Memory B cell (primary cell): ENCODE measurements at regions not wholly inside any gene's neighbourhood (a gene's known extent, or its start where the extent isn't known, plus 50 kb on each side); places are given as distances from the start of the nearest gene placed in this dataset.
A peak's percentile ranks its signal among the peaks of the same experiment; 100 is the strongest.

ENCODE experiments used
- ATAC-seq: fragments of 150-1000 bp; cut with Tn5 transposase; 2 replicates; pipeline ENCODE4 v1.10.0; 2021; ENCODE audit warnings: low read depth, mild to moderate bottlenecking, moderate library complexity
- DNase-seq, 2 donors: peaks; one replicate each; pipeline ENCODE4 v3.0.0; 2022; ENCODE audit warnings: low spot score in 2 of 2
- H3K27ac Mint-ChIP-seq: one replicate; pipeline ENCODE4 v1.8.0; 2022; ENCODE audit warnings: mild to moderate bottlenecking, moderate library complexity, mixed read lengths
- H3K27me3 Mint-ChIP-seq: one replicate; pipeline ENCODE4 v1.8.0; 2022; ENCODE audit warnings: mixed read lengths
- H3K36me3 Mint-ChIP-seq: one replicate; pipeline ENCODE4 v1.8.0; 2022; ENCODE audit warnings: mild to moderate bottlenecking, mixed read lengths
- H3K4me1 Mint-ChIP-seq: one replicate; pipeline ENCODE4 v1.8.0; 2022; ENCODE audit warnings: mixed read lengths
- H3K4me3 Mint-ChIP-seq: one replicate; pipeline ENCODE4 v1.8.0; 2022; ENCODE audit warnings: mild to moderate bottlenecking, moderate library complexity, mixed read lengths
- H3K9me3 Mint-ChIP-seq: one replicate; pipeline ENCODE4 v1.8.0; 2022; ENCODE audit warnings: mixed read lengths

- Mint-ChIP-seq H3K36me3 (peaks cover 2% of the 10 kb centered on the region), H3K27me3 (peaks cover 2% of the 10 kb centered on the region), H3K4me1 (peaks cover 3% of the 10 kb centered on the region), H3K27ac (no peak overlapping the region), H3K9me3 (peaks cover 7% of the 10 kb centered on the region), H3K4me3 (no peak overlapping the region)
- DNase-seq, result no peak
- ATAC-seq, result no peak
These were observed 102.1 kb upstream of the SIAH1 start for GRCh38 chr16:48487287-48487686.

- peaks cover under 1% of the 10 kb centered on the region for H3K4me1 Mint-ChIP-seq
- H3K9me3 Mint-ChIP-seq, result peaks cover under 1% of the 10 kb centered on the region
- H3K27me3 Mint-ChIP-seq, result peaks cover 3% of the 10 kb centered on the region
- H3K4me3 Mint-ChIP-seq, result no peak overlapping the region
- no peaks in the 10 kb centered on the region for H3K36me3 Mint-ChIP-seq
- ATAC-seq (no peak), DNase-seq (no peak)
- H3K27ac Mint-ChIP-seq, result no peak overlapping the region
These were observed 96.6 kb upstream of the SIAH1 start for GRCh38 chr16:48481772-48482171.

- H3K9me3 Mint-ChIP-seq, result no peaks in the 10 kb centered on the region
- H3K27me3 Mint-ChIP-seq, result peaks cover 3% of the 10 kb centered on the region
- DNase-seq, result no peak
- ATAC-seq, result no peak
- H3K36me3 Mint-ChIP-seq, result no peaks in the 10 kb centered on the region
- H3K4me3 Mint-ChIP-seq, result no peak overlapping the region
- H3K4me1 Mint-ChIP-seq, result no peaks in the 10 kb centered on the region
- no peak overlapping the region for H3K27ac Mint-ChIP-seq
These were observed 96.0 kb upstream of the SIAH1 start for GRCh38 chr16:48481211-48481610.

GRCh38 chr16:48479955-48480354, 94.7 kb upstream of the SIAH1 start:
- no peak for DNase-seq

GRCh38 chr16:48479329-48479728, 94.1 kb upstream of the SIAH1 start:
- H3K27me3 Mint-ChIP-seq, result peaks cover 3% of the 10 kb centered on the region
- no peak overlapping the region for H3K4me3 Mint-ChIP-seq
- ATAC-seq, result no peak
- H3K36me3 Mint-ChIP-seq, result no peaks in the 10 kb centered on the region
- no peak for DNase-seq
- H3K9me3 Mint-ChIP-seq, result no peaks in the 10 kb centered on the region
- H3K4me1 Mint-ChIP-seq, result no peaks in the 10 kb centered on the region
- no peak overlapping the region for H3K27ac Mint-ChIP-seq

More at GRCh38 chr16:48479955-48480354, 94.7 kb upstream of the SIAH1 start:
- no peaks in the 10 kb centered on the region for H3K4me1 Mint-ChIP-seq
- H3K27ac Mint-ChIP-seq, result no peak overlapping the region
- no peaks in the 10 kb centered on the region for H3K36me3 Mint-ChIP-seq
- no peak for ATAC-seq
- H3K9me3 Mint-ChIP-seq, result no peaks in the 10 kb centered on the region
- peaks cover 3% of the 10 kb centered on the region for H3K27me3 Mint-ChIP-seq
- H3K4me3 Mint-ChIP-seq, result no peak overlapping the region

- Mint-ChIP-seq H3K36me3 (no peaks in the 10 kb centered on the region), H3K4me3 (no peak overlapping the region), H3K27me3 (peaks cover 3% of the 10 kb centered on the region), H3K4me1 (no peaks in the 10 kb centered on the region), H3K9me3 (no peaks in the 10 kb centered on the region), H3K27ac (no peak overlapping the region)
- DNase-seq, result no peak
- ATAC-seq, result no peak
These were observed 93.2 kb upstream of the SIAH1 start for GRCh38 chr16:48478393-48478792.

GRCh38 chr16:48471435-48471834, 86.2 kb upstream of the SIAH1 start:
- Mint-ChIP-seq H3K27me3 (no peaks in the 10 kb centered on the region), H3K4me3 (no peak overlapping the region), H3K36me3 (no peaks in the 10 kb centered on the region), H3K9me3 (peaks cover 3% of the 10 kb centered on the region), H3K4me1 (no peaks in the 10 kb centered on the region), H3K27ac (no peak overlapping the region)
- DNase-seq (no peak), ATAC-seq (no peak)

GRCh38 chr16:48462106-48462740, 77.0 kb upstream of the SIAH1 start:
- Mint-ChIP-seq H3K27me3 (no peaks in the 10 kb centered on the region), H3K36me3 (peaks cover 1% of the 10 kb centered on the region), H3K4me1 (peaks cover 25% of the 10 kb centered on the region), H3K4me3 (no peak overlapping the region), H3K27ac (no peak overlapping the region), H3K9me3 (peaks cover 2% of the 10 kb centered on the region)
- no peak for ATAC-seq
- no peak for DNase-seq

- Mint-ChIP-seq H3K4me1 (peaks cover 33% of the 10 kb centered on the region), H3K36me3 (peaks cover 1% of the 10 kb centered on the region), H3K27ac (peak overlapping the region; percentile 89), H3K9me3 (no peaks in the 10 kb centered on the region), H3K4me3 (peak overlapping the region; percentile 2), H3K27me3 (no peaks in the 10 kb centered on the region)
- ATAC-seq, result no peak
- DNase-seq, result no peak
These were observed 74.0 kb upstream of the SIAH1 start for GRCh38 chr16:48459167-48459566.

- Mint-ChIP-seq H3K27ac (no peak overlapping the region), H3K4me1 (peaks cover 17% of the 10 kb centered on the region), H3K27me3 (no peaks in the 10 kb centered on the region), H3K36me3 (no peaks in the 10 kb centered on the region), H3K4me3 (no peak overlapping the region), H3K9me3 (no peaks in the 10 kb centered on the region)
- DNase-seq (no peak), ATAC-seq (no peak)
These were observed 68.8 kb upstream of the SIAH1 start for GRCh38 chr16:48454051-48454450.

- Mint-ChIP-seq H3K9me3 (no peaks in the 10 kb centered on the region), H3K27ac (no peak overlapping the region), H3K36me3 (no peaks in the 10 kb centered on the region), H3K4me1 (peaks cover 12% of the 10 kb centered on the region), H3K27me3 (no peaks in the 10 kb centered on the region), H3K4me3 (no peak overlapping the region)
- DNase-seq, result no peak
- ATAC-seq, result no peak
These were observed 68.0 kb upstream of the SIAH1 start for GRCh38 chr16:48452991-48453760.

GRCh38 chr16:48451323-48451722, 66.1 kb upstream of the SIAH1 start:
- ATAC-seq, result no peak
- no peaks in the 10 kb centered on the region for H3K36me3 Mint-ChIP-seq

GRCh38 chr16:48450367-48450766, 65.2 kb upstream of the SIAH1 start:
- peaks cover 3% of the 10 kb centered on the region for H3K4me1 Mint-ChIP-seq
- no peak overlapping the region for H3K27ac Mint-ChIP-seq
- no peak for ATAC-seq
- no peak overlapping the region for H3K4me3 Mint-ChIP-seq
- H3K36me3 Mint-ChIP-seq, result no peaks in the 10 kb centered on the region
- no peaks in the 10 kb centered on the region for H3K9me3 Mint-ChIP-seq
- DNase-seq, result no peak
- no peaks in the 10 kb centered on the region for H3K27me3 Mint-ChIP-seq

More at GRCh38 chr16:48451323-48451722, 66.1 kb upstream of the SIAH1 start:
- H3K4me3 Mint-ChIP-seq, result no peak overlapping the region
- H3K27ac Mint-ChIP-seq, result no peak overlapping the region
- H3K27me3 Mint-ChIP-seq, result no peaks in the 10 kb centered on the region
- DNase-seq, result no peak
- H3K4me1 Mint-ChIP-seq, result peaks cover 5% of the 10 kb centered on the region
- H3K9me3 Mint-ChIP-seq, result no peaks in the 10 kb centered on the region

GRCh38 chr16:48448841-48449481, 63.7 kb upstream of the SIAH1 start:
- no peaks in the 10 kb centered on the region for H3K4me1 Mint-ChIP-seq
- H3K9me3 Mint-ChIP-seq, result no peaks in the 10 kb centered on the region
- no peak overlapping the region for H3K4me3 Mint-ChIP-seq
- H3K36me3 Mint-ChIP-seq, result no peaks in the 10 kb centered on the region
- DNase-seq (no peak), ATAC-seq (no peak)
- H3K27me3 Mint-ChIP-seq, result no peaks in the 10 kb centered on the region
- H3K27ac Mint-ChIP-seq, result no peak overlapping the region
